Ishikawa (cell line): ENCODE measurements at regions not wholly inside any gene's neighbourhood (a gene's known extent, or its start where the extent isn't known, plus 50 kb on each side); places are given as distances from the start of the nearest gene placed in this dataset.

Source experiments
- CREB1 ChIP-seq: IDR thresholded peaks from 2 replicates; pipeline ENCODE4 v1.6.1; 2012; ENCODE audit warnings: low read depth
- EGR1 ChIP-seq: IDR thresholded peaks from 2 replicates; pipeline ENCODE4 v1.6.1; 2012
- TAF1 ChIP-seq: IDR thresholded peaks from 2 replicates; pipeline ENCODE4 v1.6.1; 2012; ENCODE audit warnings: low read depth, mild to moderate bottlenecking

DNA sequence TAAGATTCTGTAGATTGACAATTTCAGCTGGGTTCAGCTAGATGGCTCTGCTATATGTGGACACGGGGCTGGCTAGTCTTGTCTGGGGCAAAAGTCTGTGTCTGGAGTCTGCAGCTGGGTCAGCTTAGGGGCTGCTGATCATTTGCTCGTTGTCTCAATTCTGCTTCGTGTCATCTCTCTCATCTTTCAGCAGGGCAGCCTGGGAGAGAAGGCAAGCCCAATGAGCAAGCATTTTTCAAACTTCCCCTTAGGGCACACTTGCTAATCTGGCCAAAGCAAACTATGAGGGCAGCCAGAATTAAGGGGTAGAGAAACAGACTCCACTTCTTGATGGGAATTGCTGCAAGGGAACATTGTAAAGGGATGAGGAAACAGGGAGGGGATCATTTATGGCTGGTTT is 462.6 kb downstream of the SLC4A3 start:
- TF ChIP-seq CREB1 (no peak), EGR1 (no peak), TAF1 (no peak)
